ENCODE measurements at regions not wholly inside any gene's neighbourhood (a gene's known extent, or its start where the extent isn't known, plus 50 kb on each side); places are given as distances from the start of the nearest gene placed in this dataset.
A peak's percentile ranks its signal among the peaks of the same experiment; 100 is the strongest.

GRCh38 chr1:192878249-192878648 lies 69.4 kb downstream of the RGS2 start:
- no TSS peak for BruUV-seq (replicated peaks)
- RAD21 ChIA-PET (ENCODE audit: unreplicated experiment): no interaction called here
- H3K9me3 ChIP-seq (replicated peaks; ENCODE audit: control insufficient read depth, insufficient read depth, low read length): no peaks in the 10 kb centered on the region
- SMC1A ChIA-PET (ENCODE audit: uncharacterized antibody, unreplicated experiment): no interaction called here
- DNase-seq (ENCODE audit: low read depth, low spot score) (no peak), FAIRE-seq (no peak), ATAC-seq (no peak)
- CTCF ChIA-PET: interaction anchor here (0.8 to 1.5 kb wide), 2 partner anchors 8 to 73 kb away, joined by 3 read pairs; no protein-coding TSS in a partner anchor
- no peak overlapping the region for H3K4me2 ChIP-seq (ENCODE audit: control insufficient read depth, insufficient read depth)
- POLR2A ChIA-PET: no interaction called here
- no peaks in the 10 kb centered on the region for H4K20me1 ChIP-seq (ENCODE audit: control insufficient read depth, insufficient read depth)
- no peak for TF ChIP-seq ZBTB11 (CRISPR knock-in tag; IDR thresholded peaks at IDR 0.05)
- intact Hi-C loops (cut with micrococcal nuclease; ENCODE audit: unreplicated experiment) (no loop called here), in situ Hi-C loops (cut with MboI) (no loop called here)
- no peak overlapping the region for H2AFZ ChIP-seq (ENCODE audit: control insufficient read depth, low read depth, low read length)
- 71% methylated on average over 1 of the region's 1 CpG for WGBS (ENCODE audit: insufficient coverage, insufficient replicate concordance, low lambda C conversion rate, missing lambda C conversion rate)
- H3K36me3 ChIP-seq (ENCODE audit: control insufficient read depth in 2 of 2, insufficient read depth in 2 of 2, low read length in 1 of 2): no peaks in the 10 kb centered on the region
- no peak overlapping the region for H3K9ac ChIP-seq (ENCODE audit: control insufficient read depth, insufficient read depth, low read length)
- no peaks in the 10 kb centered on the region for H3K79me2 ChIP-seq (ENCODE audit: control insufficient read depth, insufficient read depth, low read length)
- peaks cover 0 to 1% of the 10 kb centered on the region in 2 experiments; a peak in 2 of 4 replicates for H3K27me3 ChIP-seq (replicated peaks in 1 of 2; ENCODE audit: control insufficient read depth in 2 of 2, insufficient read depth in 2 of 2, low read length in 1 of 2)
- no peaks in the 10 kb centered on the region for H3K4me1 ChIP-seq (ENCODE audit: control insufficient read depth, insufficient read depth, low read length)
- no peak overlapping the region for H3K27ac ChIP-seq (ENCODE audit: control insufficient read depth, insufficient read depth)
- H3K4me3 ChIP-seq: no peak overlapping the region

- 6% methylated on average over 1 of the region's 1 CpG for WGBS (ENCODE audit: insufficient coverage, insufficient replicate concordance, low lambda C conversion rate, missing lambda C conversion rate)
- Histone ChIP-seq H3K27ac (ENCODE audit: control insufficient read depth, insufficient read depth) (no peak overlapping the region), H3K9ac (ENCODE audit: control insufficient read depth, insufficient read depth, low read length) (no peak overlapping the region), H3K4me3 (no peak overlapping the region), H3K4me2 (ENCODE audit: control insufficient read depth, insufficient read depth) (no peak overlapping the region), H2AFZ (ENCODE audit: control insufficient read depth, low read depth, low read length) (no peak overlapping the region), H3K4me1 (ENCODE audit: control insufficient read depth, insufficient read depth, low read length) (no peaks in the 10 kb centered on the region), H3K27me3 (replicated peaks in 1 of 2; ENCODE audit: control insufficient read depth in 2 of 2, insufficient read depth in 2 of 2, low read length in 1 of 2) (peaks cover 0 to 1% of the 10 kb centered on the region in 2 experiments; a peak in 2 of 4 replicates), H3K79me2 (ENCODE audit: control insufficient read depth, insufficient read depth, low read length) (no peaks in the 10 kb centered on the region), H4K20me1 (ENCODE audit: control insufficient read depth, insufficient read depth) (no peaks in the 10 kb centered on the region), H3K36me3 (ENCODE audit: control insufficient read depth in 2 of 2, insufficient read depth in 2 of 2, low read length in 1 of 2) (no peaks in the 10 kb centered on the region), H3K9me3 (replicated peaks; ENCODE audit: control insufficient read depth, insufficient read depth, low read length) (no peaks in the 10 kb centered on the region)
- ChIA-PET POLR2A (interaction anchor here (0.6 kb wide), 1 partner anchor 126 kb away, joined by 3 read pairs; no protein-coding TSS in a partner anchor), SMC1A (ENCODE audit: uncharacterized antibody, unreplicated experiment) (no interaction called here), CTCF (interaction anchor here (1.0 kb wide), 1 partner anchor 26 kb away, joined by 3 read pairs; no protein-coding TSS in a partner anchor), RAD21 (ENCODE audit: unreplicated experiment) (no interaction called here)
- DNase-seq (ENCODE audit: low read depth, low spot score): no peak
- TF ChIP-seq SREBF1 (IDR thresholded peaks at IDR 0.05; ENCODE audit: low read length) (no peak), RAD21 (IDR thresholded peaks at IDR 0.05; ENCODE audit: insufficient read depth, low read depth, low read length) (0 out of 2 replicates have a peak, but pooled peaks have one; percentile 5)
- in situ Hi-C loops (cut with MboI) (no loop called here), intact Hi-C loops (cut with micrococcal nuclease; ENCODE audit: unreplicated experiment) (no loop called here)
- FAIRE-seq: no peak
- no peak for ATAC-seq
- no TSS peak for BruUV-seq (replicated peaks)
Measured at GRCh38 chr1:192879406-192879805, 70.6 kb downstream of the RGS2 start.

Data from GM12878 (cell line).